ENCODE measurements at regions not wholly inside any gene's neighbourhood (a gene's known extent, or its start where the extent isn't known, plus 50 kb on each side); places are given as distances from the start of the nearest gene placed in this dataset.

DNA sequence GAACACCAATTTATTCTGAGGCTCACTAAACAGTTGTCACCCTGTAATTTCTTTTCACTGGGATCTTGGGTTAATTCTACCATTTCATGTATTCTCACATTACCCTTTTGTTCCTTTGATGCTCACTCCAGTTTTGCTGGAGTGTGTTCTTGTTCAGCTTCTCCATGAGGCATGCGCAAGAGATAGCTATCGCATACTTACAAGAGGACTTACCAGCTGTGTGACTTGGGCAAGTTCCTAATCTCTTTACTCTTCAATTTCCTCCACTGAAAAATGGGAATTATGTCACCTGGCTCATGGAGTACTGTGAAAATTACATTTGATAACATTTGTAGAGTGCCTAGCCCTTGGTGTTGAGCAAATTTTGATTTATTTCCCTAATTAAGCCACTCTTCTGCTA, 56.5 kb upstream of the JDP2 start:
- no peaks in the 10 kb centered on the region for H3K9me3 ChIP-seq (ENCODE audit: control insufficient read depth in 2 of 2, low read length in 2 of 2)
- DNase-seq, result no peak
- no peak for ATAC-seq (ENCODE audit: low read depth in 2 of 2)
- H3K36me3 Mint-ChIP-seq, result no peaks in the 10 kb centered on the region
- peaks cover 29% of the 10 kb centered on the region for H3K27me3 Mint-ChIP-seq
- no peaks in the 10 kb centered on the region for H3K4me1 ChIP-seq (ENCODE audit: control insufficient read depth, insufficient read depth, low read length, poor library complexity, severe bottlenecking)
- no peak overlapping the region for H3K4me3 Mint-ChIP-seq
- no peak overlapping the region for H3K4me3 ChIP-seq (ENCODE audit: low read depth, low read length)
- no peak overlapping the region for H3K27ac ChIP-seq (ENCODE audit: insufficient read depth, low read length, poor library complexity, severe bottlenecking)
- H3K36me3 ChIP-seq (ENCODE audit: control insufficient read depth, insufficient read depth, low read length), result no peaks in the 10 kb centered on the region
- no peaks in the 10 kb centered on the region for H3K4me1 Mint-ChIP-seq
- H3K27ac Mint-ChIP-seq, result no peak overlapping the region
- no peaks in the 10 kb centered on the region for H3K27me3 ChIP-seq (ENCODE audit: control insufficient read depth, insufficient read depth, low read length)
- peaks cover 0 to 2% (median 0%) of the 10 kb centered on the region in 7 donors for H3K9me3 Mint-ChIP-seq

DNA sequence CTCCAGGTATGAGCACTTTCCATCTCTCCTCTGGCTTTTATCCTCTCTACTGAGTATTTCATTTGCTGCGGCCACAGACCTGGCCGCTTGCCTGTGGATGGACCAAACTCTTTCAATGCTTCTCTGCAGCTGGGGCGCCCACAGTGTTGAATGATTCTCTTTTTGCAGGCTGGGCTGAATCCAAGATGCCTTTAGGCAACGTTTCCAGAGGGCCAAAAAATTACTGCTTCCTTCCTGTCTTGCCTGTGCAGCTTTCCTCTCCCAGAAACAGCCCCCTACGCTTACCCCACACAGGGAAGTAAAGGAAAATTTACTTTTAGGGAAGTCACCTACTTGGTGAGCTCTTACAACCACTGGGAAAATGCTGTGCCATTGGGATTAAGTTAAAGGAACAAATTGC, 55.6 kb upstream of the JDP2 start:
- no peaks in the 10 kb centered on the region for H3K4me1 Mint-ChIP-seq
- H3K4me3 Mint-ChIP-seq, result no peak overlapping the region
- Histone ChIP-seq H3K4me3 (ENCODE audit: low read depth, low read length) (no peak overlapping the region), H3K9me3 (ENCODE audit: control insufficient read depth in 2 of 2, low read length in 2 of 2) (no peaks in the 10 kb centered on the region), H3K4me1 (ENCODE audit: control insufficient read depth, insufficient read depth, low read length, poor library complexity, severe bottlenecking) (no peaks in the 10 kb centered on the region), H3K36me3 (ENCODE audit: control insufficient read depth, insufficient read depth, low read length) (no peaks in the 10 kb centered on the region), H3K27ac (ENCODE audit: insufficient read depth, low read length, poor library complexity, severe bottlenecking) (no peak overlapping the region), H3K27me3 (ENCODE audit: control insufficient read depth, insufficient read depth, low read length) (no peaks in the 10 kb centered on the region)
- H3K27me3 Mint-ChIP-seq, result peaks cover 29% of the 10 kb centered on the region
- peaks cover 0 to 3% (median 0%) of the 10 kb centered on the region in 7 donors for H3K9me3 Mint-ChIP-seq
- peak overlapping the region in 1 of 3 donors; percentile 47 for H3K27ac Mint-ChIP-seq
- no peak for ATAC-seq (ENCODE audit: low read depth in 2 of 2)
- no peaks in the 10 kb centered on the region for H3K36me3 Mint-ChIP-seq
- DNase-seq, result no peak

DNA sequence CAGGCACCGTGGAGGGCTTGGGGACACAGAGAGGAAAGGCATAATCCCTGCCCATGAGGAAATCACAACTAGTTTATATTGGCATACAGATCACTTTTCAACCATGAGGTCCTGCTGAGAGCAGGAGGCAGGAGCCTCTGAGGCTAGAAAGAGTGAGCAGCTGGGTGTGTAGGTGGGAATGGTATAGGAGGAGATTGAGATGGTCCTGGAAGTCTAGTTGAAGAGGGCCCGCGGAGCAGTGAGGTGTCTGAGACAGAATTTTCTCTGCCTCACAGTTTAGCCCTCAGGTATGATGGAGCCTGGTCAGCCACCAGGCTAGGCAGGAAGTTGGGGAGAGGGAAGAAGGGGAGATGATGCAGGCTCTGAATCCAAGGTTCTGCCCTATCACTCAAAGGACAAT, 54.7 kb upstream of the JDP2 start:
- H3K4me1 Mint-ChIP-seq, result no peaks in the 10 kb centered on the region
- no peaks in the 10 kb centered on the region for H3K36me3 ChIP-seq (ENCODE audit: control insufficient read depth, insufficient read depth, low read length)
- peaks cover 29% of the 10 kb centered on the region for H3K27me3 Mint-ChIP-seq
- H3K4me3 Mint-ChIP-seq, result no peak overlapping the region
- H3K9me3 ChIP-seq (ENCODE audit: control insufficient read depth in 2 of 2, low read length in 2 of 2), result no peaks in the 10 kb centered on the region
- DNase-seq (no peak), ATAC-seq (ENCODE audit: low read depth in 2 of 2) (no peak)
- H3K4me1 ChIP-seq (ENCODE audit: control insufficient read depth, insufficient read depth, low read length, poor library complexity, severe bottlenecking), result no peaks in the 10 kb centered on the region
- H3K4me3 ChIP-seq (ENCODE audit: low read depth, low read length), result no peak overlapping the region
- no peaks in the 10 kb centered on the region for H3K36me3 Mint-ChIP-seq
- no peaks in the 10 kb centered on the region for H3K27me3 ChIP-seq (ENCODE audit: control insufficient read depth, insufficient read depth, low read length)
- no peak overlapping the region for H3K27ac ChIP-seq (ENCODE audit: insufficient read depth, low read length, poor library complexity, severe bottlenecking)
- H3K27ac Mint-ChIP-seq, result no peak overlapping the region
- peaks cover 0 to 3% (median 0%) of the 10 kb centered on the region in 7 donors for H3K9me3 Mint-ChIP-seq

DNA sequence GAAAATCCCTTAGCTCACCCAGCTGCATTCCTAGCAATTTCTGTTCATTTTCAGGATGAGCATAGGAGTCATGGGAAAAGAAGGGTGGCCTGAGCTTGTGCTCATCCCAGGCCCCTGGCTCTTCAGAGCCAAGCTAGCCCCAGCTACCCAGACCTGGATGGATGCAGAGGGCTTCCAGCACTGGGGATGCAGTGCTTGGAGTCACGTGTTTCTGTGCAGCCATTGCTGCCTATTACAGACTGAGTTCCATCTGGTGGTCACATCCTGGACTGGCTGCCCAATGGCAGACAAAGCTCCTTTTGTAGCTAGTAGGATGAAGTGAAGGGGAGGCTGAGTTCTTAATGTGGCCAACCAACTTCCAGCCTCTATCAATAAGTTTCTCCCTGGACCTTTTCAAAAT, 54.2 kb upstream of the JDP2 start:
- Histone ChIP-seq H3K9me3 (ENCODE audit: control insufficient read depth in 2 of 2, low read length in 2 of 2) (no peaks in the 10 kb centered on the region), H3K4me3 (ENCODE audit: low read depth, low read length) (no peak overlapping the region), H3K27ac (ENCODE audit: insufficient read depth, low read length, poor library complexity, severe bottlenecking) (no peak overlapping the region), H3K36me3 (ENCODE audit: control insufficient read depth, insufficient read depth, low read length) (no peaks in the 10 kb centered on the region), H3K4me1 (ENCODE audit: control insufficient read depth, insufficient read depth, low read length, poor library complexity, severe bottlenecking) (no peaks in the 10 kb centered on the region), H3K27me3 (ENCODE audit: control insufficient read depth, insufficient read depth, low read length) (no peaks in the 10 kb centered on the region)
- Mint-ChIP-seq H3K9me3 (peaks cover 0 to 3% (median 0%) of the 10 kb centered on the region in 7 donors), H3K36me3 (no peaks in the 10 kb centered on the region), H3K4me3 (no peak overlapping the region), H3K27ac (no peak overlapping the region), H3K27me3 (peaks cover 27% of the 10 kb centered on the region), H3K4me1 (no peaks in the 10 kb centered on the region)
- ATAC-seq (ENCODE audit: low read depth in 2 of 2), result no peak
- DNase-seq, result no peak

DNA sequence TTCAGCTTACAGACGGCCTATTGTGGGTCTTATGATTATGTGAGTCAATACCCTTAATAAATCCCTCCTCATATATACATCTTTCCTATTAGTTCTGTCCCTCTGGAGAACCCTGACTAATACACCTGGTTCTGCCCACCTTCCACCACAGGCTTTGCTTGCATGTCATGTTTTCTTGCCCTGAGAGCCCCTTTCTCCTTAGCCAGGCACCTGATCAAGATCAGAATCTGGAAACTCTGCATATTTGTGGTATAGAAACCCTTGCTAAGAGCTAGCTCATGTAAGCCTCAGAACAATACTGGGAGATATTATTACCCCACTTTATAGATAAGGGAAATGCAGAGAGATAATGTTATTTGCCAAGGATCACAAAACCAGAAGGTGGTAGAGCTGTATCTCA, 52.9 kb upstream of the JDP2 start:
- DNase-seq, result no peak
- Mint-ChIP-seq H3K4me3 (no peak overlapping the region), H3K27me3 (peaks cover 24% of the 10 kb centered on the region), H3K27ac (no peak overlapping the region), H3K36me3 (no peaks in the 10 kb centered on the region), H3K4me1 (no peaks in the 10 kb centered on the region), H3K9me3 (peaks cover 0 to 3% (median 0%) of the 10 kb centered on the region in 7 donors)
- Histone ChIP-seq H3K36me3 (ENCODE audit: control insufficient read depth, insufficient read depth, low read length) (no peaks in the 10 kb centered on the region), H3K4me3 (ENCODE audit: low read depth, low read length) (no peak overlapping the region), H3K9me3 (ENCODE audit: control insufficient read depth in 2 of 2, low read length in 2 of 2) (no peaks in the 10 kb centered on the region), H3K27ac (ENCODE audit: insufficient read depth, low read length, poor library complexity, severe bottlenecking) (no peak overlapping the region), H3K27me3 (ENCODE audit: control insufficient read depth, insufficient read depth, low read length) (no peaks in the 10 kb centered on the region), H3K4me1 (ENCODE audit: control insufficient read depth, insufficient read depth, low read length, poor library complexity, severe bottlenecking) (no peaks in the 10 kb centered on the region)
- no peak for ATAC-seq (ENCODE audit: low read depth in 2 of 2)

DNA sequence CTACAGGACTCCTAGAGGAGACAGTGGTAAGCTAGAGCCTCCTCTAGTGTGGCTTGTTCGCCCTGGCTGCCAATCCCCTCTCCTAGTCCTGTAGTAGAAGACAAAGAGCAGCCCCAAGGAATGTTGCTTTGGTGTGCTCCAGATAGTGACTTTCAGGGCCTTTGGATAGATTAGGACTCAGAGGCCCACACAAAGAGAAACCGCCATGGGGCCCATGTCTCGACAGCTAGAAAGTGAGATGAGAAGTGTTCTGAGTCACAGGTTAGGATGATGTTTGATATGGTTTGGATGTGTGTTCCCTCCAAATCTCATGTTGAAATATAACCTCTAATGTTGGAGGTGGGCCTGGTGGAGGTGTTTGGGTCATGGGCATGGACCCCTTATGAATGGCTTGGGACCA, 51.8 kb upstream of the JDP2 start:
- Histone ChIP-seq H3K9me3 (ENCODE audit: control insufficient read depth in 2 of 2, low read length in 2 of 2) (no peaks in the 10 kb centered on the region), H3K27me3 (ENCODE audit: control insufficient read depth, insufficient read depth, low read length) (peaks cover 3% of the 10 kb centered on the region), H3K4me3 (ENCODE audit: low read depth, low read length) (no peak overlapping the region), H3K27ac (ENCODE audit: insufficient read depth, low read length, poor library complexity, severe bottlenecking) (no peak overlapping the region), H3K4me1 (ENCODE audit: control insufficient read depth, insufficient read depth, low read length, poor library complexity, severe bottlenecking) (no peaks in the 10 kb centered on the region), H3K36me3 (ENCODE audit: control insufficient read depth, insufficient read depth, low read length) (no peaks in the 10 kb centered on the region)
- Mint-ChIP-seq H3K4me3 (no peak overlapping the region), H3K36me3 (no peaks in the 10 kb centered on the region), H3K27me3 (peaks cover 16% of the 10 kb centered on the region), H3K4me1 (no peaks in the 10 kb centered on the region), H3K27ac (no peak overlapping the region), H3K9me3 (peaks cover 0 to 3% (median 0%) of the 10 kb centered on the region in 7 donors)
- DNase-seq, result no peak
- ATAC-seq (ENCODE audit: low read depth in 2 of 2), result no peak
